HG03108 (cell line): ENCODE measurements at regions not wholly inside any gene's neighbourhood (a gene's known extent, or its start where the extent isn't known, plus 50 kb on each side); places are given as distances from the start of the nearest gene placed in this dataset.
"Not testable (repeated sequence)": the region's sequence is repeated elsewhere in the genome, so short reads cannot be mapped to it uniquely, and the experiment has no call there.

Source experiments
- ATAC-seq: cut with Tn5 transposase; IDR thresholded peaks from one replicate; pipeline ENCODE4 v1.9.1; 2021; ENCODE audit warnings: moderate library complexity; ENCODE audit not compliant: unreplicated experiment

- no peak for ATAC-seq
Measured at GRCh38 chr13:91052876-91053275, 294.6 kb upstream of the MIR17HG start.

DNA sequence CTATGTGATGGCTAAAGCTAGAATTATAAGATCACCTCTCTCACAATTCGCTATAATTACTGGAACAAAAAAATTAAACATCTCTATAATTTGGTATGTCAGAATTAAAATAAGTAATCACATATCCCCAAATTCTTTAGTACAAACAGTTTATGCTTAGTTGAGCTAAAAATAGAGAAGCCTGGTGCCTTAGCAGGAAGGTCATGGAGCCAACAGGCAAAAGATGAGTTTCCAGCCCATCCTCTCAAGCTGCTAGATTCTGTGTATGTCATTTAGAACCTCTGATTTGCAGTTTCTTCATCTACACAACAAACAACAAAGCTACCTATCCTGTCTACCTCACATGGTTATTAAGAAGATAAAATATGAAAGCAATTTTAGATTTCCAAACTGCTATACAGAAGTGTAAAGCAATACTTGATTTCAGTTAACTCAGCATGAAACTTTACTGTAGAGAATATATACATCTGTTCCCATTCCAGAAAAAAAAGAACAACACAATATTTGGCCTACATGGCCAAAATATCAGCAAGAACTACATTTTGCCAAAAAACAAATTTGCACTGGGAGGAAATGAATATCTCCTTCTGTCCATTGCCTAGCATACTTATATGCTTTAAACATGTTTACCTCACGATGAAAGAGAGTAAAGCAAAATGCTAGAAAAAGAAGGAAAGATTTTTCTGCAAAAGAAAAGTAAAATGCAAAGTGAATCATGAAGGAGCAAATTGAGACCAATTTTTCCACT is 294.0 kb upstream of the MIR17HG start:
- ATAC-seq = no peak

- no peak for ATAC-seq
Measured at GRCh38 chr13:91054902-91055301, 292.6 kb upstream of the MIR17HG start.

- peak; percentile 69 for ATAC-seq
Measured at GRCh38 chr13:91056746-91057145, 290.7 kb upstream of the MIR17HG start.

DNA sequence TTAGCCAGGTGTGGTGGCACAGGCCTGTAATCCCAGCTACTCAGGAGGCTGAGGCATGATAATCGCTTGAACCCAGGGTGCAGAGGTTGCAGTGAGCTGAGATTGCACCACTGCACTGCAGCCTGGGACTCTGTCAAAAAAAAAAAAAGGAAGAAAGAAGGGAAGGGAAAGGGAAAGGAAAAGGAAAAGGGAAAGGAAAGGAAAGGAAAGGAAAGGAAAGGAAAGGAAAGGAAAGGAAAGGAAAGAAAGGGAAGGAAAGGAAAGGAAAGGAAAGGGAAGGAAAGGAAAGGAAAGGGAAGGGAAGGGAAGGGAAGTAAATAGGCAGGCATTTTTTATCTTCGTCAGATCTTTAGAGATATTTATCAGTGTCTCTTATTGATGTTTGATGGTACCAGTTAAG is 290.0 kb upstream of the MIR17HG start:
- ATAC-seq = not testable (repeated sequence)

DNA sequence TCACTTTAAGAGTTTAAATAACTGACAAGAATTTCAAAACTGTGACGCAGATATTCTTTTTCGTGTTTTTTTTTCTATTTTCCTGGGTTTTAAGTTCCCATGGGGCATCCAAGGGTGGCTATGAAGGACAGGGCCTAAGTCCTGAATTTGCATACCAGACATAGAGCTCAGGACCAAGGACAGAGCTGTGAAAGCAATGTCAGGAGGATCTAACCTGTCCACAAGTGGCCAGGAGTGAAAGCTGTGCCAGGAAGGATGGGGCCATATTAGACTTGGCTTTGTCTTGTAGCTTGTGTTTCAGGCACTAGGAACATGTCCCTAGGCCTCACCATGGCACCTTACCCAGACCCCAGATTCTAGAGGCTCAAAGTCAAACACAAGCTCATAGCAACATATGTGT is 289.4 kb upstream of the MIR17HG start:
- ATAC-seq = no peak

GRCh38 chr13:91058919-91059318 is 288.6 kb upstream of the MIR17HG start:
- ATAC-seq = no peak

- no peak for ATAC-seq
Measured at GRCh38 chr13:91066745-91067144, 280.7 kb upstream of the MIR17HG start.

DNA sequence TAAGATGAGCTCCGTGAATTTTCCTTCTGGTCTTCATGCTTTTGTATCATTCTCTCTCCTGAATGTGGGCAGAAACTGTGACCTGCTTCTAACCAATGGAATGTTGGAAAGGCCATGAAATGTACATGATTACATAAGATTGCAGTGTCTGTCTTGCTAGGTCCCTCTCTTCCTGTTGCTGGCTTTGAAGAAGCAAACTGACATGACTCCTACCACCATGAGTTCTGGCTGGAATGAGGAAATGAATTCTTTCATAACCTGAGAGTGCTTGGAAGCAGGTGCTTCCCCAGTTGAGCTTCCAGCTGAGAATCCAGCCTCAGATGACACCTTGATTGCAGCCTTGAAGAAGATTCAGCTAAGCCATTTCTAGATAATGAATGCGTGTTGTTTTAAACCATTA is 275.0 kb upstream of the MIR17HG start:
- ATAC-seq = no peak

DNA sequence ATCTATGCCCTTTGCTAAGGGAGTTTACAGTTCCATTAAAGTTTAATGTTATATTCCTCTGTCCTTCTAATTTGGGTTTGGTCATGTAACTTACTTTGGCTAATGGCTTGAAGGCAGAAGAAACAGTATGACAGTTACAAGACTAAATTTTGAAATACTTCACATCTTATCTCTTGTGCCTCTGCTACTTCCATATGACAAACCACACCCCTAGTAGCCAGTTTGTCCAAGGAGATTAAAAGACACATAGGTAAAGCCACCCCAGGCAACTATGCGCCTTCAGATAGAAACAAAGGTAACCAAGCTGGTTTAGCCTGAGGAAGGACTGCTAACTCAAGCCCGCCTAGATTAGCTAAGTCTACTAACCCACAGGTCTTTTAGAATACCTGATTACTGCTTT is 273.4 kb upstream of the MIR17HG start:
- ATAC-seq = no peak

- no peak for ATAC-seq
Measured at GRCh38 chr13:91076830-91077229, 270.7 kb upstream of the MIR17HG start.

- ATAC-seq = no peak
Measured at GRCh38 chr13:91078093-91078679, 269.3 kb upstream of the MIR17HG start.

DNA sequence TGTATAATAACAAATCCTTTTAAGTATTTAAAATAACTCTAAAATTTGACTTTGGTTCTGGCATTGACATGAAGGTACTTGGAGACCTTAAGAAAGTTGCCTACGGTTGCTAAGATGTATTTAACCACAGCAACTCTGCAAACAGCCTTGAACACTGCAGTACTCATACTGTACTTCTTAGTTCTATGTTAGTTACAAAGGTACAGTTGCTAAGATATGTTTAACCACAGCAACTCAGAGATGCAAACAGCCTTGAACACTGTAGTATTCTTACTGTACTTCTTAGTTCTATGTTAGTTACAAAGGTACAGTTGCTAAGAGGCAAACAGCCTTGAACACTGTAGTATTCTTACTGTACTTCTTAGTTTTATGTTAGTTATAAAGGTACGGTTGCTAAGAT is 268.3 kb upstream of the MIR17HG start:
- ATAC-seq = no peak

DNA sequence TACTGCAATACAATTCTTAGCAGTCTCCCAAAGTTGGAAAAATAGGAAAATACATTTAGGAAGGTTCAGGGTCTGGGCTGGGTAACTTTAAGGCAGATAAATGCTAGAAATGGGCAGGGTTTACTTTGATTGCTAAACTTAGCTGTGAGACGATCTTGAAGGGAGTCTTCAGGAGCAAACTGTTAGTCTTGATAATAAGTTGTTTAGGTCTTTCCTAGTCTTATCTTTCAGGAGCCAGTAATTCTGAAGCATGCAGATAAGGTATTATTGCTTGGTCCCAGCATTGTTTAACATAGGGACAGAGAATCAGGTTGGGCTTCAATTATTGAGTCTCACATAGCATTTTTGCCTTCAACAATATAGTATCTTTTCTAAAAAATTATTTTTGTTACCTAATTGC is 262.4 kb upstream of the MIR17HG start:
- no peak for ATAC-seq

DNA sequence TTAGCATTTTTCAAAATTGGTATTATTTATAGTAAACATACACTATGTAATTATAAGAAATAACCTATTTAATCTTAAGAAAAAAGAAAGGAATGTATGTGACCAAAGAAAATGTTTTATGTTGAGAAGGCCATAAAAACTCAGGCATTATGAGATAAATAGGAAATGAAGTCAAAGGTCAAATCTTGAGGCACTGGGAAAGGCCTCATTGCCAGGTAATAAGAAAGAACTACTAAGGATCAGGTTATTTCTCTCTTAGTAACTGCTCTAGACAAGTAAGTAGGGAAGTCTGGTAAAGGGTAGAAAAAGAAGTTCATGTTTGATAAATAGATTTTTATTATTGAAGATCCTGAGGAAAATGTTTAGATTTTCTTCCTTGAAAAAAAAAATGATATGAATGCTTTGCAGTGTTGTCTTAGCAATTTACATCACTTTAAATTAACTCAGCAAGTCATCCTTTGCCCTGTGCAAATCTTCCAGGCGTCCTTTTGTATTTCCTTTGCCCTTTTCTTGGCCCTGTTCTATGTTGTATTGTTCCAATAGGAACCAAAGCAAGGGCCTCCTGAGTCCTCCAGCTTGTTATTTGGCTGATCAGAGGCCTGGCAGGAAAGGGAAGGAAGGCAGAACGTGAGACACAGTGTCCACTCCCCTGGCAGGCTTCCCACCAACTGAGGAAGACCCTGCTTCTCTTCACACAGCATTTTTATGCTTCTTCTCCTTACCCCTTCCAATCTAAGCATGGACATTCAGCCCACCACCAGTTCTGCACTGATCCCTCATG is 260.4 kb upstream of the MIR17HG start:
- no peak for ATAC-seq

DNA sequence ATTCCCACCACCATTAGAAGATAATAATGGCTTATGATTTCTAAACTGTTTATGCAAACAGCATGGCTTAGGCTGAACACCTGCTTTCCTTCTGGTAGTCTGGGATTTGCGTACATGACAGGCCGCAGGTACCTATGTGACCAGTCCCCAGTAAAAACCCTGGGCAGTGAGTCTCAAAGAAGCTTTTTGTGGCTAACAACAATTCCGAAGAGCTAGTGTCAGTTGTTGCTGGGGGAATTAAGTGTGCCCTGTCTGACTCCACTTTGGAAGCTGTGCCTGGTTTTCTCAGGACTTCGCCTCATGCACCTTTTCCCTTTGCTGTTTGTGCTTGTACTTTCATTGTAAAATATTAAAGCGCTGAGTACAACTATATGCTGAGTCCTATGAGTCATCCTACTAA is 250.2 kb upstream of the MIR17HG start:
- ATAC-seq = no peak

- ATAC-seq = no peak
Measured at GRCh38 chr13:91099877-91100276, 247.6 kb upstream of the MIR17HG start.

DNA sequence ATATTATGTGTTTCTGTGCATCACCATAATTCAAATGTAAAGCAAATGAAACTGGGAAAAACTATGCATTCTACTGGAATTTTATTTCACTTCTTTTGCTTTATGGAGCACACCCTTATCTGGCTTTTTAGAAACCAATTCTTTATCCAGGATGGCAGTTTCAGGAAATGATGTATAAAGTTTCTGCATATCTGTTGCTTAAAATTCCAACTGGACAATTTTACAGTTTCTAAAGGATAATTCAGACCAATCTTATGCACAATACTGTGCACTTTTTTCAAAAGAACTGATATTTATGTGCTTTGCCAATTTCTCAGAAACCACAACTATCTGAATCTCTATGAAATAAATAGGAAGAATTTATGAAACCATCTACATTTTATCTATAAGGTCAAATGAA is 246.5 kb upstream of the MIR17HG start:
- ATAC-seq = no peak

- ATAC-seq = no peak
Measured at GRCh38 chr13:91101381-91101780, 246.1 kb upstream of the MIR17HG start.

DNA sequence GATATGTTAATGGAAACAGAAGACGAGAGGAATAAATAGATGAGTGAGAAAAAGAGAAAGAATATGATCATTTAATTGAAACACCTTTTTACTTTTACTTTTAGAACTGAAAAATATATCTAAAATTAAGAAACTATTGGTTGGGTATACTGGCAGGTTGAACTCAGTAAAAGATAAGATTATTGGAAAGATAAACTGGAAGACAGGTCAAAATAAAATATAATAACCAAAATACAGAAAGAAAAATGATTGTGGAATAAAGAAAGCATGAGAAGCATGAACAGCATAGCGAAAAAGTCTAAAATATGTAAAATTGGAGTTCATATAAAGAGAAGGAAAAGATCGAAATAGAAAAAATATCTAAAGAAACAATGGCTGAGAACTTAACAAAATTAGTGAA is 242.2 kb upstream of the MIR17HG start:
- no peak for ATAC-seq

- no peak for ATAC-seq
Measured at GRCh38 chr13:91106565-91106964, 240.9 kb upstream of the MIR17HG start.

GRCh38 chr13:91108315-91108714 is 239.2 kb upstream of the MIR17HG start:
- ATAC-seq = no peak
